Medulla oblongata (tissue), 1 donor: ENCODE measurements at regions not wholly inside any gene's neighbourhood (a gene's known extent, or its start where the extent isn't known, plus 50 kb on each side); places are given as distances from the start of the nearest gene placed in this dataset.
"Not testable (repeated sequence)": the region's sequence is repeated elsewhere in the genome, so short reads cannot be mapped to it uniquely, and the experiment has no call there.

Source experiments
- DNase-seq: peaks from one replicate; pipeline ENCODE4 v3.0.0-alpha.2; 2015; ENCODE audit errors: extremely low spot score

DNA sequence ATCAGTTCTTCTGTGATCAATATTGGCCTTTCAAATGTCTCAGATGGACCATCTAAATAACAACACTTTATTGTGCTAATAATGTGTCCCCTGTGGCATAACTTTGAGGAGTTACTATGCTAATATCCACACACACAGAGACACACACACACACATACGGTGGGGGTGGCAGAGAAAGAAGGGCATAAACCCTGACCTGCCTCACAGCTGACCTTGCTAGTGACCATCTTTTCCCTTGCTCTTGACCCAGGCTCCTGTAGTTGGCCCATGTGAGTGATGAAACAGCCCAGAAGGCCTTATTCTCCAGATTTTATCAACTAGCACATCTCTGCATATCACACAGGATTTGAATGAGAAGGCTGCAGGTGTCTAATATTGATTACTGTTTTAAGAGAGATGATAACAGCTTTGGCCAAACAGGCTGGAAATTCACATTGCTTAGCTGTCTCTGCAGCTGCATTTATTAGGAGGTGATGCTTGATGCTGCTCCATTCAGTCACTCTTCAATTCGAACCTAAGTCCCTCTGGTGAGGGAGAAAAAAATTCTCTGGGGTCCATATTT lies 176.4 kb downstream of the ACTR3 start:
- DNase-seq = no peak

- no peak for DNase-seq
Measured at GRCh38 chr2:114068438-114068837, 178.5 kb downstream of the ACTR3 start.

GRCh38 chr2:114076961-114077360 lies 187.1 kb downstream of the ACTR3 start:
- no peak for DNase-seq

DNA sequence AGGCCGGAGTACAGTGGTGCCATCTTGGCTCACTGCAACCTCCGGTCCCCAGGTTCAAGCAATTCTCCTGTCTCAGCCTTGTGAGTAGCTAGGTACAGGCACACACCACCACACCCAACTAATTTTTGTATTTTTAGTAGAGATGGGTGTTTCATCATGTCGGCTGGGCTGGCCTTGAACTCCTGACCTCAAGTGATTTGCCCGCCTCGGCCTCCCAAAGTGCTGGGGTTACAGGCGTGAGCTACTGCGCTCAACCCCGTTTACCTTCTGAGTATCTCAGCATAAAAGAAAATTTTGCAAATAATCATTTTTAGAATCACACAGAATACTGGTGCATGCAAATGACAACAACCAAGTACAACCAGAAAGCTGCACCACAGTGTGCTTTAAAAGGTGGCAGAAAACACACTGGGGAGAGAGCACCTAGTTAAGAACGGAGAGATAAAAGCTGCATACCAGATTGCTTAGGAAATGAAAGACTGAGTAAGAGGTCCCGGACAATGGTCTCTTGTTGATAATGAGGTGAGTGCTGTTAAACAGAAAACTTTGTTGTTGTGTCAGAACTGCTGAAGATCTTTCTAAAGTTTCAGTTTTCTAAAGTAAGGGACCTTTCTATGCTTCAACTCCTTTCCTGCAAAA lies 189.6 kb downstream of the ACTR3 start:
- no peak for DNase-seq

DNA sequence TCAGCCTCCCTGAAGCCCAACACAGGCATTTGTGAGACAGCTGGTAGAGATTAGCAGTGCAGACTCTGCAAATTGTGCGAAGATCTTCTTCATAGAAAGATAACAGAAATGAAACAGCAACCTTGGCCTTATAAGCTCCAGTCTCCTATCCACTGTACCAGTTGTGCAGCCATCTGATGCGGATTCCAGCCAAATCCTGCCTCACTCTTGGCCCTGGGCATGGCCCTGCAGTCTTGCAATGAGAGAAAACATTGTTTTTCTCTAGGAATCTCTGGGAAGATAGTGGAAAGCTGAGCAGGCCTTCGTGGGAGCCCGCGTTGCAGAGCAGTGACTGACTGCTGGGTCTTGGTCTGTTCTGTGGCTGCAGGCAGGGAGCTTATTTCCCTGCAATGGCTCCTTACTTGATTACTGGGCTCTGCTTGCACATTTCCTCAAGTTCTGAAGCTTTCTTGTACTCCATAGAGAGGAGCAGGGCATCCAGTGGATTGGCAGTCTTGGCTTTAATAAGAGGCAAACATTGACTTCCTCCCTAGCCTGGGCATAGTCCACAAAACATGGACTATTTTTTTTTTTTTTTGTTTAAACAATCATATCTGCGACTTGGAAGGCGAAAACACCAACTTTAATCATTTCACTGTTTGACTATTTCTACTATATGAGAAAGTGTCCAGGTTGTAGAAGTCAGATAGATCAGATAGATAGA lies 193.0 kb downstream of the ACTR3 start:
- DNase-seq = peak; percentile 12

DNA sequence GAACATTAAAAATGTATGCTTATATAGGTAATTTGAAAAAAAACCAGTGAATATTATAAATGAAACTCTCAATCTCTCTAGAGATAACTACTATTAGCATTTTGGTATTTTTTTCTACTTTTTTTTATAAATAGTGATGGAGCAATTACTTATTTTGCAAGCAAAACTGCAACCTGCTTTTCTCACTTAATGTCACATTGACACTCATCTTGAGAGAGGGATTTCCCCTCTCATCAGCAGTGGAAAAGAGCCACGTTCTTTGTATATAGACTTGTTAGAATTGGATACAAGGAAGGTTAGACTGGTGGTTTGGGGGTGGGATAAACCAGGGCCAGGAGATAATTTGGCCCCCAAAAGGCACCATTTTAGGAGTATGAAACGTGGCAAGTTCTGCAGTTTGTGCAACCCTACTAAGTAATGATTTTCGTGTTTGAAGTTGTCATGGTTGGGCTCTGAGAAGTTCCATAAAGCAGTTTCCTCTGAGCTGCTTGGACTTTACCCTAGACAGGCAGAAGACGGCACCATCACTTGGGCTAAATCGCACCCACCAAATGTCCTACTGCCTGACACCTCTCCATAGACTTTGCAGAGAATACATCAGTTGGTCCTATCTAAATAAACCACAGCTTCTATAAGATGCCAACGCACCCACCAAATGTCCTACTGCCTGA lies 194.0 kb downstream of the ACTR3 start:
- no peak for DNase-seq

DNA sequence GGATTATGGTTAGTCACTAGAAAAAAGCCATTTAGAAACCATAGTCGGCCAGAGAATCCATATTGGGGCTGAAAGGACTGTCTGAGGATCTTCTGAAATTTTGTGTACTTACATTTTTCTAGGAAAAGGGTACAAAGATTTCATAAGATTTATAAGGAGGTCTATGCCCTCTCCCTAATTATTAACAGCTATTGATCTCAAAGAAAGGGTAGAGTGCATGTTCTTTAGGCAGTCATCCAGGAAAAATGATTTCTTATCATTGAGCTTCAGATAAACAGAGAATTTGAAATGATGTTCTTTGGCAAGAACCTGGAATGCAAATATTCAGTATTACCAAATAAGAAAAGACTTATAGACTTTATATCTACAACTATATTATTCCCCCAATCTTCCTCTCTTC lies 195.3 kb downstream of the ACTR3 start:
- DNase-seq = no peak

DNA sequence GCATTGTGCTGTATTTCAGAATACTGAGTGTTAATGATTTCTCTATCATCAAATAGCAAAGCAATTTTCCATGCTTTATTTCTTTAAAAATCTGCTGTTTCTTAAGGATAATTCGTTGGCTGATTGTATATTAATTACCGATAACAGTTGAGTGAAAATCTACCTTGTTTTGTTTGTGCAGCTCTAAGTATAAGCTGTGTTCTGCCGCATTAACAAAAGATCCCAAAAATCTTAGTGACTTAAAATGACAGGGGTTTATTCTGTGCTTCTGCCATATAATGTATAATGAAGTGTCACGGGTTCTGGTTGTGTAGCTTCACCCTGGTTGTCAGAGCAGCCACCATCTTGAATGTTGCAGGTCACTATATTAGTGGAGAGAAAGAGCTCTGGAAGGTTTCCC lies 196.1 kb downstream of the ACTR3 start:
- DNase-seq = no peak

- DNase-seq = no peak
Measured at GRCh38 chr2:114089636-114090319, 199.9 kb downstream of the ACTR3 start.

DNA sequence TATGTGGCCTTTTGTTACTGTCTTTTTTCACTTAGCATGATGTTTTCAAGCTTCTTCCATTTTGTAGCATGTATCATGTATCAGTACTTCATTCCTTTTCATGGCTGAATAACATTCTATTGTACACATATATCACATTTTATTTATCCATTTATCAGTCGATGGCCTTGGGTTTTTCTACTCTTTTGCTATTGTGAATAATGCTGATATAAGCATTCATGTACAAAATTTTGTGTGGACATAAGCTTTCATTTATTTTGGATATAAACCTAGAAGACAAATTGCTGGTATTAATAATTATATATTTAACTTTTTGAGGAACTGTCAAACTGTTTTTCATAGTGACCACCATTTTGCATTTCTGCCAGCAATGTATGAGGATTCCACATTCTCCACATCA lies 201.1 kb downstream of the ACTR3 start:
- DNase-seq = no peak

DNA sequence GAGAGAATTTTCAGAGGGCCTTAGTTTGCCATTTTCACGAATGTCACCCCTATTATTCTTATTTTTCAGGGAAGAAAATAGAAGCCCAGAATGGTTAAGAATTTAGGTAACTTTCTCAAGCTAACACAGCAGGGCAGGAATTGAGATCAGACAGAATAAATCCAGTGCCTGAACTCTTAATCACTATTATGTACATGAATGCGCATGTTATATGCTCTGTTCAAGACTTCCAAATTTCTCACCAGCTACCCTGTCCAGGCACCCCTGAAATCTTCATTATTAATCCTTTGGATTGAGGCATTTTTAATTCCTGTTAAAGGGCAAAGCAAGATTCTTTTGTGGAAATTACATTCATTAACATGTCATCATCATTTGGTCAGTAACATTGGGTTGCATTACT lies 218.4 kb downstream of the ACTR3 start:
- DNase-seq = no peak

DNA sequence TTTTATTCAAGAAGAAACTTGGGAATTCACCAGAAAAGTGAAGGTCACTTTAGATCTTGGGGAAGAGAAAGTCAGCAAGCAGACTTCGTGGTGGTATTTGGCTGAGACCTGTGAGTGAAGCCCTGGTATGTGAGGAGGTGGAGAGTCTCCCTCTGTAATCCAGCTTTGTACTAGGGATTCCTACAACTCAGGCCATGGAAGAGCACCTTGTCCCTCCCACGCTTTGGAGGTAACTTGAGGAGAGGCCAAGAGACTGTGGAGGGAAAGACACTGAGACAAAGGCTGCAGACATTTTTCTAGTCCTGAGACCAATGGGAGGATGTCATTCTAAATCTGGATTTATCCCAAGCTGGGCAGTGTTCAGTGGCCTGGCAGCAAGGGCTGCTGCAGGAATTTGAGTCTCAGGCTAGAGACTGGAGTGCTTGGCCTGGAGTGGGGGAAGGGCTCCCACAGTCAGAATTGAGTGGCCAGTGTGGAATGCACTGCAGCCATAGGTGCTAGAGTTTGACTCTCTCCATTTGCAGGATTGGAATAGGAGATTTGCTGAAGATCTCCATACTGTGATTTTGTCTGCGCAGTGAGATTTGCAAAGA lies 219.0 kb downstream of the ACTR3 start:
- no peak for DNase-seq

DNA sequence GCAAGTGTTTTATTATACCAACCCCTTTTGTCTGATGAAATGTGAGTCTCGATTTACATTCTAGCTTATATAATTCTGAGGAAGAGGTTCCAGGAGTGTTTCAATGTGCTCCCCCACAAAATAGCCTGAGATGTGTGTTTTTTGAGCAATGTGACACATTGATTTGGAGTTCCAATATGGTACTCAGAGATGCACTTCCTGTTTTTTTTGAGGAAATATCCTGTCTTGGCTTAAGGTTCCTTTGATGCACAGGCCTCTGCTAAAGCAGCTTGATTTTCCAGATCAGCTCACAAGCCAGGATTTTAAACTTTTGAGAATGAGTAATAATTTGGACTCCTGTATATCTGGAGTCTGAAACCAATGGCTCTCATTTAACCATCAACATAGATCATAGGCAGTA lies 221.4 kb downstream of the ACTR3 start:
- DNase-seq = no peak

GRCh38 chr2:114113518-114113917 lies 223.6 kb downstream of the ACTR3 start:
- DNase-seq = no peak

GRCh38 chr2:114118088-114118487 lies 228.2 kb downstream of the ACTR3 start:
- no peak for DNase-seq

- DNase-seq = no peak
Measured at GRCh38 chr2:114119862-114120261, 230.0 kb downstream of the ACTR3 start.

DNA sequence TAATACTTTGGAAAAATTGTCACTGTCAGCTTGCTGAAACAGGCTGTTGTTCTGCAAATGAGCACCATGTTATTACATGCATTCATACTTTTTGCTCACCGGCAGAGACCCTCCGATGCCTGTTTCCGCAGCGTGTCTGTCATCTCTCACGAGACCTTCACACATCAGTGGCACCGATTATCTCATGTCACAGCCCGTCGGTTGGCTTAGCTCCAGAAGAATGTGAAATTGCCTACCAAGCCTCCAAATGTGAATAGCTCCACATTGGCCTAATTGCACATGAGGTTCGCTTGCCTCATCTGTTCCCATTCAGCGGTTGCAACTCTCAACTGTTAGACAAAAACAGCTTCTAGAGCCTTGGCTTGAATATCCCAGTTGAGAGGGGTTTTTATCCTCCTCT lies 233.0 kb downstream of the ACTR3 start:
- DNase-seq = no peak

GRCh38 chr2:114123925-114124324 lies 234.0 kb downstream of the ACTR3 start:
- DNase-seq = no peak

DNA sequence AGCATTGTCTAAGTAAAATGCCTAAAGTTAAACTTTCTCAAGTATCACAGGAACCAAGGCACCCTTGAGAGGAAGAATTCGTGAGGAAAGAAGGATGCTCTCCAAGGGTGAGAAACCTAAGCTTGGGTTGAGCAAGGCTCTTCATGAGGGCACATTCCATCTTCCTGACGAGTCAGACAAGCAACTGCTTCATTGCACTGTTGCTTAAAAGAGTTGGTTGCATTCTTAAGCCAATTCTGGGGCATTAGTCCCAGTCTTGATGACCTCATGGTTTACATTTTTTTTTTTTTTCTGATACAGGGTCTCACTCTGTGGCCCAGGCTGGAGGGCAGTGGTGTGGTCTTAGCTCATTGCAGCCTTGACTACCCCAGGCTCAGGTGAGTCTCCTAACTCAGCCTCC lies 237.5 kb downstream of the ACTR3 start:
- DNase-seq = no peak

DNA sequence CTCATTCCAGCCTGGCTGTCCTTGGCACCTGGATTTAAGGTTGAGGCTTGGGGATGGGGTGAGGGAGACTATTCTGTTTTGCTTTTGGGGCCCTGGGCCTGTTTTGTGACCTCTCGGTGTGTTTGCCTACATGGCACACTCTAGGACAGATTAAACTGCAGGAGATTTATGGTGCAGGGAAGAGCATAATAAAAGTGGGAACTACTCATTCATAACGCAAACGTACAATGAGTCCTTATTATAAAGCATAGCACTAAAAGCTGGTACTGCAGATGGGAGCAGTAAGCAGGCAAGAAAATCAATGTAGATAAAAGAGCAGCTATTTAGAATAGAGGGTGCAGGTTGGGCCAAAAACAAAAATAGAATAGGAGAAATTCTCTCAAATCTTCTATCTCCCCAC lies 238.4 kb downstream of the ACTR3 start:
- DNase-seq = no peak

DNA sequence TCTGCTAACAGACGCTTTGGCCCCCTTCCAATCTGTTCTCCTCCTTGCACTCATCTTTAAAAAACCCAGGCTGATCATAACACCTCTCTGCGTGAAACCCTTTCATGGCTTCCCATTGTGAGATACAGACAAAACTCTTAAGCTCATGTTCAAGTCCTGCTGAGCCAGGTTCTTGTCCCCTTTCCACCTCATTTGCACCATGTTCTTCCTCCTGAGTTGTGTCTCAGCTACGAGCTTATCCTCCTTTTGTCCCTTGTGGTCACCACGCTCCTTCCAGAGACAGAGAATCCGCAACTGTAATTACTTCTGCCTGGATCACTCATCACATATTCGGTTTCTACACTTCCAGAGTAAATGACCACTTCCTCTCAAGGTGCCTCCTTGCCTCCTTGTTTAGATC lies 238.8 kb downstream of the ACTR3 start:
- no peak for DNase-seq

GRCh38 chr2:114132050-114132449 lies 242.2 kb downstream of the ACTR3 start:
- DNase-seq = not testable (repeated sequence)
